PC-3 (cell line): ENCODE measurements at regions not wholly inside any gene's neighbourhood (a gene's known extent, or its start where the extent isn't known, plus 50 kb on each side); places are given as distances from the start of the nearest gene placed in this dataset.

Experiments
- CTCF ChIP-seq: fragments of 300-600 bp; sonication (generic); conservative IDR thresholded peaks from 2 replicates; pipeline ENCODE4 v1.5.1; 2017; ENCODE audit warnings: antibody characterized with exemption, low read depth, mild to moderate bottlenecking, low read length
- EZH2 ChIP-seq: fragments of 300-600 bp; sonication (generic); IDR thresholded peaks from one replicate; pipeline ENCODE4 v1.6.1; 2017; ENCODE audit warnings: antibody characterized with exemption, mild to moderate bottlenecking, low read length; ENCODE audit not compliant: unreplicated experiment
- EZH2phosphoT487 ChIP-seq: fragments of 300-600 bp; sonication (generic); IDR thresholded peaks from 2 replicates; pipeline ENCODE4 v1.6.1; 2018; ENCODE audit warnings: mild to moderate bottlenecking, antibody characterized with exemption, low read length, borderline replicate concordance

DNA sequence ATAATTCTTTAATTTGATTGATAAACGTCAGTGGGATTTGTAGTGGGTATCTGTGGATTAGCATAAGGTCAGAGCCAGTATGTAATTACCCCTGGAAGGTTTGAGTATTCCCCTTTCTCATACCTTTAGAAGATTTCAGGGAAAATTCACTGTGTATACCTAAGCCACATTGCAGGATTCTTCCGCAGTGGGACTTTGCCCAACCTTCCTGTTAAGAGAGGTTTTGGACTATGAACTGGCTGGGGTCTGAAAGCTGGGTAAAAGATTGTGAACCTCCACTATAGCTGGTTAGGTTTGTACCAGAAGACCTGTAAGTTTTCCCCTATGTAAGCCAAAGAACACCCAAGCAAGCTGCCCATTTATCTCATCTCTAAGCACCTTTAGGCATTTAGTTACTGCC, 150.2 kb downstream of the TTC6 start:
- no peak for TF ChIP-seq CTCF
- TF ChIP-seq EZH2: no peak
- TF ChIP-seq EZH2phosphoT487: no peak
